K562 (cell line): ENCODE measurements at regions not wholly inside any gene's neighbourhood (a gene's known extent, or its start where the extent isn't known, plus 50 kb on each side); places are given as distances from the start of the nearest gene placed in this dataset.
"Not testable (repeated sequence)": the region's sequence is repeated elsewhere in the genome, so short reads cannot be mapped to it uniquely, and the experiment has no call there.

Experiments used
- ATAC-seq: fragments of 200-7000 bp; cut with Tn5 transposase; 3 replicates; pipeline ENCODE4 v1.9.1; 2020; ENCODE audit warnings: moderate library complexity
- BruUV-seq: library from RNA; stranded (reverse); fragments of 400-500 nt; replicated peaks from 2 replicates; lab custom pipeline; 2021; lab: Mats Ljungman, UMichigan
- CTCF ChIA-PET: fragments of 300-600 bp; formaldehyde crosslinking; extraction: SDS; loops from one replicate; lab custom pipeline; 2021; ENCODE audit warnings: low intra/inter-chr PET ratio; lab: Yijun Ruan, JAX
- POLR2A ChIA-PET: fragments of 300-600, 350-650 bp; sonication (Branson Sonifier 250); formaldehyde crosslinking; extraction: SDS; loops from one replicate; lab custom pipeline; 2021; ENCODE audit warnings: antibody characterized with exemption, inconsistent platforms; lab: Yijun Ruan, JAX
- DNase-seq, 4 experiments: peaks; one replicate each; pipeline versions ENCODE4 v3.0.0 to v3.0.0-alpha.2; 2011 to 2018; ENCODE audit warnings: low spot score in 3 of 4, mixed read lengths in 3 of 4; ENCODE audit errors: extremely low read depth in 1 of 4
- FAIRE-seq: peaks from 2 replicates; lab custom pipeline; 2011; peaks lifted over from hg19 to GRCh38; lab: Jason Lieb, UNC
- H2AFZ ChIP-seq: 2 replicates; pipeline ENCODE4 v1.6.0; 2011; ENCODE audit warnings: low read depth, low read length, control low read depth, inconsistent platforms
- H3K27ac ChIP-seq: fragments of 200-600 bp; 3 replicates; pipeline ENCODE4 v1.8.0; 2011; ENCODE audit warnings: low read depth, mild to moderate bottlenecking, control low read depth, inconsistent platforms, low read length, moderate library complexity, mixed read lengths; ENCODE audit errors: extremely low read depth
- H3K27me3 ChIP-seq, 2 experiments: fragments of 300-600 bp in 1 of 2; 2 replicates in 1 of 2; 3 replicates in 1 of 2; pipeline versions ENCODE4 v1.6.0 to v1.8.0; 2011; ENCODE audit warnings: inconsistent platforms in 2 of 2, low read length in 2 of 2, mild to moderate bottlenecking in 1 of 2, mixed read lengths in 1 of 2, moderate library complexity in 1 of 2; ENCODE audit not compliant: control insufficient read depth in 2 of 2, insufficient read depth in 2 of 2
- H3K36me3 ChIP-seq: fragments of 300-600 bp; 3 replicates; pipeline ENCODE4 v1.8.0; 2011; ENCODE audit warnings: mild to moderate bottlenecking, low read length, inconsistent platforms; ENCODE audit not compliant: control insufficient read depth, insufficient read depth
- H3K4me1 ChIP-seq, 2 experiments: fragments of 200-600 bp in 1 of 2; replicated peaks in 1 of 2; 2 replicates in 1 of 2; 3 replicates in 1 of 2; pipeline versions ENCODE4 v1.5.1 to v1.8.0; 2011; ENCODE audit warnings: inconsistent platforms in 2 of 2, low read length in 2 of 2, mild to moderate bottlenecking in 1 of 2, mixed read lengths in 1 of 2, moderate library complexity in 1 of 2; ENCODE audit not compliant: control insufficient read depth in 2 of 2, insufficient read depth in 2 of 2
- H3K4me2 ChIP-seq: 2 replicates; pipeline ENCODE4 v1.6.1; 2011; ENCODE audit warnings: low read length, control low read depth, inconsistent platforms, mixed read lengths; ENCODE audit not compliant: insufficient read depth
- H3K4me3 ChIP-seq: fragments of 200-600 bp; sonication (generic), shearing (Covaris generic); 2 replicates; pipeline ENCODE4 v1.5.1; 2016; ENCODE audit warnings: control low read depth, inconsistent platforms
- H3K79me2 ChIP-seq: fragments of 200-600 bp; 3 replicates; pipeline ENCODE4 v1.8.0; 2011; ENCODE audit warnings: low read length, inconsistent platforms; ENCODE audit not compliant: control insufficient read depth, insufficient read depth
- H3K9ac ChIP-seq, 2 experiments: 2 replicates each; pipeline versions ENCODE4 v1.6.0 to v1.6.1; 2011; ENCODE audit warnings: low read depth in 2 of 2, low read length in 2 of 2, control low read depth in 1 of 2, inconsistent platforms in 1 of 2, mild to moderate bottlenecking in 1 of 2, mixed read lengths in 1 of 2; ENCODE audit not compliant: insufficient read depth in 1 of 2
- H3K9me1 ChIP-seq: one replicate; pipeline ENCODE4 v1.6.0; 2011; ENCODE audit warnings: inconsistent platforms, mild to moderate bottlenecking, low read length, moderate library complexity; ENCODE audit not compliant: control insufficient read depth, insufficient read depth
- H3K9me3 ChIP-seq: replicated peaks from 2 replicates; pipeline ENCODE4 v1.5.1; 2011; ENCODE audit warnings: low read depth, low read length, inconsistent platforms; ENCODE audit not compliant: control insufficient read depth, insufficient read depth
- H4K20me1 ChIP-seq: replicated peaks from 2 replicates; pipeline ENCODE4 v1.6.1; 2011; ENCODE audit warnings: low read length, inconsistent platforms, mixed read lengths; ENCODE audit not compliant: control insufficient read depth, insufficient read depth
- ARID1B ChIP-seq: fragments of 450-650 bp; IDR thresholded peaks from 2 replicates; pipeline ENCODE4 v1.6.1; 2016; ENCODE audit warnings: antibody characterized with exemption, mild to moderate bottlenecking, inconsistent platforms
- CBFA2T2 ChIP-seq: fragments of 450-650 bp; conservative IDR thresholded peaks from 2 replicates; pipeline ENCODE4 v1.6.1; 2017; ENCODE audit warnings: mild to moderate bottlenecking
- CBFA2T3 ChIP-seq: fragments of 450-650 bp; IDR thresholded peaks from 2 replicates; pipeline ENCODE4 v1.6.1; 2017
- DPF2 ChIP-seq: fragments of 450-650 bp; IDR thresholded peaks from 2 replicates; pipeline ENCODE4 v1.6.1; 2016
- KDM1A ChIP-seq, 2 experiments: fragments of 450-650 bp; IDR thresholded peaks; 2 replicates each; pipeline ENCODE4 v1.6.1; 2016; ENCODE audit warnings: mild to moderate bottlenecking in 2 of 2
- NCOR1 ChIP-seq: fragments of 450-650 bp; IDR thresholded peaks from 2 replicates; pipeline ENCODE4 v1.6.1; 2016; ENCODE audit warnings: mild to moderate bottlenecking, moderate library complexity
- SOX6 ChIP-seq: fragments of 450-650 bp; IDR thresholded peaks from 2 replicates; pipeline ENCODE4 v1.6.1; 2014; ENCODE audit warnings: mild to moderate bottlenecking
- TAL1 ChIP-seq: fragments of 450-650 bp; IDR thresholded peaks from 2 replicates; pipeline ENCODE4 v1.6.1; 2016; ENCODE audit warnings: mild to moderate bottlenecking
- WGBS: fragments of 100-300 bp; shearing (Covaris generic); methylation state at CpG from one replicate; pipeline ENCODE4 v1.1.6; 2016; ENCODE audit warnings: low coverage, mixed read lengths; ENCODE audit not compliant: insufficient coverage; ENCODE audit errors: missing lambda C conversion rate; 5-methylcytosine and 5-hydroxymethylcytosine counted together
- in situ Hi-C: fragments of 300-500 bp; cut with MboI; formaldehyde crosslinking; loops from 4 replicates; pipeline ENCODE4 v1.15.0; 2018; ENCODE audit warnings: inconsistent platforms, mixed read lengths
- intact Hi-C: fragments of 100-400 bp; cut with micrococcal nuclease; formaldehyde crosslinking; loops from 2 replicates; pipeline ENCODE4 v1.14.2; 2022

GRCh38 chr3:71925511-71926261 lies 140.7 kb upstream of the PROK2 start:
- H3K27ac ChIP-seq, BruUV-seq, H3K9me3 ChIP-seq, H3K36me3 ChIP-seq, ATAC-seq, DNase-seq, FAIRE-seq, in situ Hi-C loops, H4K20me1 ChIP-seq, H3K9ac ChIP-seq, H3K4me3 ChIP-seq, POLR2A ChIA-PET, H3K4me2 ChIP-seq, intact Hi-C loops, H3K9me1 ChIP-seq, CTCF ChIA-PET, H2AFZ ChIP-seq, H3K79me2 ChIP-seq: not testable (repeated sequence)
- peaks cover 0 to 26% of the 10 kb centered on the region in 2 experiments; a peak in 2 of 5 replicates for H3K27me3 ChIP-seq
- WGBS, result 11% methylated on average over 12 of the region's 13 CpGs
- peaks cover 4 to 28% of the 10 kb centered on the region in 2 experiments for H3K4me1 ChIP-seq
- 0 out of 2 replicates have a peak, but pooled peaks have one; percentile 10 for TF ChIP-seq SOX6
- 0 out of 2 replicates have a peak, but pooled peaks have one; percentile 29 for TF ChIP-seq DPF2
- peak; percentile 40 for TF ChIP-seq TAL1
- peak; percentile 65 for TF ChIP-seq ARID1B
- peak; percentile 31; the same call in 1 of the 2 replicates for TF ChIP-seq NCOR1
- TF ChIP-seq CBFA2T2, result peak; percentile 43
- TF ChIP-seq CBFA2T3, result peak; percentile 67
- TF ChIP-seq KDM1A (IDR thresholded peaks at IDR 0.05), result peak in 1 of 2 experiments; percentile 22; a peak in 1 of 4 replicates
